ENCODE measurements at regions not wholly inside any gene's neighbourhood (a gene's known extent, or its start where the extent isn't known, plus 50 kb on each side); places are given as distances from the start of the nearest gene placed in this dataset.

GRCh38 chr14:106522990-106523389 is 996.6 kb downstream of the TMEM121 start (continued):
- TF ChIP-seq ZBTB14 (CRISPR knock-in tag; IDR thresholded peaks at IDR 0.05) (no peak), ZNF512 (CRISPR knock-in tag; IDR thresholded peaks at IDR 0.05) (no peak)

GRCh38 chr14:106528717-106529116 is 1002.3 kb downstream of the TMEM121 start:
- Histone ChIP-seq H2AFZ (ENCODE audit: low read length) (no peak overlapping the region), H4K20me1 (ENCODE audit: insufficient read depth, low read length) (no peaks in the 10 kb centered on the region), H3K9me3 (ENCODE audit: low read length) (peaks cover 31% of the 10 kb centered on the region), H3K4me2 (ENCODE audit: low read depth, low read length) (no peak overlapping the region), H3K27ac (ENCODE audit: extremely low read length, insufficient read depth, low read length) (no peak overlapping the region), H3K9ac (ENCODE audit: insufficient read depth, low read depth, low read length) (no peak overlapping the region), H3K4me1 (ENCODE audit: insufficient read depth, low read length) (no peaks in the 10 kb centered on the region), H3K79me2 (ENCODE audit: insufficient read depth, low read length) (no peaks in the 10 kb centered on the region), H3K36me3 (replicated peaks in 1 of 2; ENCODE audit: control insufficient read depth in 1 of 2, insufficient read depth in 2 of 2, low read length in 2 of 2) (no peaks in the 10 kb centered on the region), H3K27me3 (ENCODE audit: control insufficient read depth in 1 of 2, insufficient read depth in 2 of 2, low read length in 2 of 2) (no peaks in the 10 kb centered on the region; a peak in 1 of 5 replicates), H3K4me3 (replicated peaks in 1 of 3; ENCODE audit: insufficient read depth in 1 of 3, low read depth in 2 of 3, low read length in 3 of 3) (no peak overlapping the region)
- BruUV-seq (replicated peaks), result no TSS peak
- ATAC-seq, result no peak
- FAIRE-seq, result no peak
- TF ChIP-seq RFX1 (IDR thresholded peaks at IDR 0.05) (no peak), ZNF337 (CRISPR knock-in tag; IDR thresholded peaks at IDR 0.05; ENCODE audit: borderline replicate concordance, low read depth) (no peak)
- WGBS (ENCODE audit: low lambda C conversion rate), result 8% methylated on average over 2 of the region's 2 CpGs
- intact Hi-C loops (cut with micrococcal nuclease; ENCODE audit: unreplicated experiment), result no loop called here
- in situ Hi-C loops (cut with HindIII; ENCODE audit: extremely low pct_ligation_motif_present, low pct_unique_long_range_greater_than_20kb), result no loop called here
- ChIA-PET CTCF (ENCODE audit: low intra/inter-chr PET ratio, low total read pairs) (no interaction called here), POLR2A (no interaction called here)
- DNase-seq (ENCODE audit: low spot score), result no peak

GRCh38 chr14:106530031-106530422 is 1003.6 kb downstream of the TMEM121 start:
- H2AFZ ChIP-seq (ENCODE audit: low read length), result no peak overlapping the region
- ATAC-seq (no peak), DNase-seq (ENCODE audit: low spot score) (no peak), FAIRE-seq (no peak)
- H3K27ac ChIP-seq (ENCODE audit: extremely low read length, insufficient read depth, low read length), result no peak overlapping the region
- no peaks in the 10 kb centered on the region for H3K36me3 ChIP-seq (replicated peaks in 1 of 2; ENCODE audit: control insufficient read depth in 1 of 2, insufficient read depth in 2 of 2, low read length in 2 of 2)
- peaks cover 31% of the 10 kb centered on the region for H3K9me3 ChIP-seq (ENCODE audit: low read length)
- H3K79me2 ChIP-seq (ENCODE audit: insufficient read depth, low read length), result no peaks in the 10 kb centered on the region
- ChIA-PET POLR2A (no interaction called here), CTCF (ENCODE audit: low intra/inter-chr PET ratio, low total read pairs) (no interaction called here)
- H3K4me2 ChIP-seq (ENCODE audit: low read depth, low read length), result no peak overlapping the region
- no peaks in the 10 kb centered on the region for H3K4me1 ChIP-seq (ENCODE audit: insufficient read depth, low read length)
- intact Hi-C loops (cut with micrococcal nuclease; ENCODE audit: unreplicated experiment) (no loop called here), in situ Hi-C loops (cut with HindIII; ENCODE audit: extremely low pct_ligation_motif_present, low pct_unique_long_range_greater_than_20kb) (no loop called here)
- H3K9ac ChIP-seq (ENCODE audit: insufficient read depth, low read depth, low read length), result no peak overlapping the region
- no peak overlapping the region for H3K4me3 ChIP-seq (replicated peaks in 1 of 3; ENCODE audit: insufficient read depth in 1 of 3, low read depth in 2 of 3, low read length in 3 of 3)
- H4K20me1 ChIP-seq (ENCODE audit: insufficient read depth, low read length), result no peaks in the 10 kb centered on the region
- WGBS (ENCODE audit: low lambda C conversion rate), result 37% methylated on average over 3 of the region's 3 CpGs
- no TSS peak for BruUV-seq (replicated peaks)
- H3K27me3 ChIP-seq (ENCODE audit: control insufficient read depth in 1 of 2, insufficient read depth in 2 of 2, low read length in 2 of 2), result no peaks in the 10 kb centered on the region
- no peak for TF ChIP-seq ZMAT5 (CRISPR knock-in tag; IDR thresholded peaks at IDR 0.05; ENCODE audit: borderline replicate concordance, low read depth)
- no peak for TF ChIP-seq POGZ (CRISPR knock-in tag; IDR thresholded peaks at IDR 0.05)
- no peak for TF ChIP-seq HIVEP1 (CRISPR knock-in tag; IDR thresholded peaks at IDR 0.05)
- no peak for TF ChIP-seq HOMEZ (CRISPR knock-in tag; IDR thresholded peaks at IDR 0.05; ENCODE audit: low read depth)
- no peak for TF ChIP-seq THAP9 (CRISPR knock-in tag; IDR thresholded peaks at IDR 0.05; ENCODE audit: borderline replicate concordance)

Measured in HepG2 (cell line).